GM23338 (cell line): ENCODE measurements at regions not wholly inside any gene's neighbourhood (a gene's known extent, or its start where the extent isn't known, plus 50 kb on each side); places are given as distances from the start of the nearest gene placed in this dataset.

Source experiments
- ATAC-seq: fragments of 200-7000 bp; cut with Tn5 transposase; 3 replicates; pipeline ENCODE4 v1.9.1; 2020
- DNase-seq: peaks from one replicate; pipeline ENCODE4 v3.0.0-alpha.2; 2015; ENCODE audit warnings: low spot score
- H2AFZ ChIP-seq: fragments of 200-600 bp; sonication (generic); 2 replicates; pipeline ENCODE4 v1.8.0; 2016; ENCODE audit warnings: antibody characterized with exemption, mild to moderate bottlenecking, moderate library complexity
- H3F3A ChIP-seq: fragments of 200-600 bp; sonication (generic); replicated peaks from 2 replicates; pipeline ENCODE4 v1.8.0; 2017; ENCODE audit warnings: antibody characterized with exemption, mixed run types, low read depth
- H3K27ac ChIP-seq: fragments of 200-600 bp; sonication (generic); 2 replicates; pipeline ENCODE4 v1.6.1; 2016; ENCODE audit warnings: low read depth
- H3K27me3 ChIP-seq: fragments of 200-600 bp; sonication (generic); 2 replicates; pipeline ENCODE4 v1.8.0; 2016; ENCODE audit warnings: mild to moderate bottlenecking, mixed run types, moderate library complexity; ENCODE audit not compliant: insufficient read depth
- H3K36me3 ChIP-seq: fragments of 200-600 bp; sonication (generic); 2 replicates; pipeline ENCODE4 v1.8.0; 2016; ENCODE audit warnings: mild to moderate bottlenecking; ENCODE audit not compliant: insufficient read depth
- H3K4me1 ChIP-seq: fragments of 200-600 bp; sonication (generic); 2 replicates; pipeline ENCODE4 v1.8.0; 2016; ENCODE audit warnings: mild to moderate bottlenecking, moderate library complexity; ENCODE audit not compliant: insufficient read depth
- H3K4me2 ChIP-seq: fragments of 200-600 bp; sonication (generic); 2 replicates; pipeline ENCODE4 v1.7.1; 2017; ENCODE audit warnings: mixed run types
- H3K4me3 ChIP-seq: fragments of 200-600 bp; sonication (generic); 2 replicates; pipeline ENCODE4 v1.6.1; 2016; ENCODE audit warnings: mixed run types
- H3K79me2 ChIP-seq: fragments of 200-600 bp; sonication (generic); replicated peaks from 2 replicates; pipeline ENCODE4 v1.8.0; 2017; ENCODE audit warnings: mild to moderate bottlenecking; ENCODE audit not compliant: insufficient read depth
- H3K9me2 ChIP-seq: fragments of 200-600 bp; sonication (generic); 2 replicates; pipeline ENCODE4 v1.8.0; 2017; ENCODE audit not compliant: insufficient read depth
- H4K20me1 ChIP-seq: fragments of 200-600 bp; sonication (generic); replicated peaks from 2 replicates; pipeline ENCODE4 v1.8.0; 2017; ENCODE audit warnings: mild to moderate bottlenecking; ENCODE audit not compliant: insufficient read depth
- H3K27ac Mint-ChIP-seq: 2 replicates; pipeline ENCODE4 v1.8.0; 2020; ENCODE audit warnings: inconsistent platforms, mild to moderate bottlenecking, moderate library complexity, mixed read lengths
- H3K27me3 Mint-ChIP-seq: 3 replicates; pipeline ENCODE4 v1.8.0; 2022; ENCODE audit warnings: low read depth, mild to moderate bottlenecking, moderate library complexity, mixed read lengths, inconsistent platforms; ENCODE audit not compliant: insufficient read depth, poor library complexity
- H3K36me3 Mint-ChIP-seq: 3 replicates; pipeline ENCODE4 v1.8.0; 2021; ENCODE audit warnings: low read depth, mild to moderate bottlenecking, inconsistent platforms, moderate library complexity, mixed read lengths
- H3K4me1 Mint-ChIP-seq: 3 replicates; pipeline ENCODE4 v1.8.0; 2020; ENCODE audit warnings: mild to moderate bottlenecking, inconsistent platforms, mixed read lengths
- H3K4me3 Mint-ChIP-seq: 3 replicates; pipeline ENCODE4 v1.8.0; 2021; ENCODE audit warnings: moderate library complexity, mild to moderate bottlenecking, inconsistent platforms, mixed read lengths
- H3K9me3 Mint-ChIP-seq: 3 replicates; pipeline ENCODE4 v1.8.0; 2020; ENCODE audit warnings: moderate library complexity, mild to moderate bottlenecking, inconsistent platforms, mixed read lengths
- CREB1 ChIP-seq: fragments of 250-450 bp; sonication (Bioruptor Pico); IDR thresholded peaks from 2 replicates; pipeline ENCODE4 v1.5.0; 2020; ENCODE audit warnings: low read depth, mild to moderate bottlenecking, moderate library complexity
- EZH2 ChIP-seq: fragments of 200-600 bp; sonication (generic); IDR thresholded peaks from one replicate; pipeline ENCODE4 v1.8.0; 2017; ENCODE audit warnings: antibody characterized with exemption, mild to moderate bottlenecking, low read depth; ENCODE audit not compliant: unreplicated experiment
- EZH2phosphoT487 ChIP-seq: fragments of 200-600 bp; sonication (generic); IDR thresholded peaks from one replicate; pipeline ENCODE4 v1.8.1; 2018; ENCODE audit warnings: antibody characterized with exemption; ENCODE audit not compliant: unreplicated experiment
- JUNB ChIP-seq: IDR thresholded peaks from one replicate; pipeline ENCODE4 v1.6.1; 2016; ENCODE audit warnings: antibody characterized with exemption; ENCODE audit not compliant: unreplicated experiment
- NANOG ChIP-seq: IDR thresholded peaks from 2 replicates; pipeline ENCODE4 v1.6.1; 2016; ENCODE audit warnings: antibody characterized with exemption, borderline replicate concordance
- POLR2AphosphoS5 ChIP-seq: IDR thresholded peaks from 2 replicates; pipeline ENCODE4 v1.6.1; 2016; ENCODE audit warnings: antibody characterized with exemption, low read depth
- STAT1 ChIP-seq: IDR thresholded peaks from one replicate; pipeline ENCODE4 v1.6.1; 2016; ENCODE audit warnings: antibody characterized with exemption; ENCODE audit not compliant: unreplicated experiment
- ZNF114 ChIP-seq: fragments of 250-450 bp; sonication (Bioruptor Pico); IDR thresholded peaks from 2 replicates; pipeline ENCODE4 v1.5.0; 2020; ENCODE audit warnings: mild to moderate bottlenecking, moderate library complexity
- ZNF331 ChIP-seq: fragments of 250-450 bp; sonication (Bioruptor Pico); IDR thresholded peaks from 2 replicates; pipeline ENCODE4 v1.5.0; 2020; ENCODE audit warnings: low read depth, mild to moderate bottlenecking, moderate library complexity
- TF ChIP-seq, protein P1 (sequence below): IDR thresholded peaks from 2 replicates; pipeline ENCODE4 v1.6.1; 2016; ENCODE audit warnings: antibody characterized with exemption
- TF ChIP-seq, protein P2 (sequence below), 2 experiments: fragments of 200-600 bp in 1 of 2; sonication (generic) in 1 of 2; conservative IDR thresholded peaks; 2 replicates each; pipeline versions ENCODE4 v1.5.1 to v1.6.1; 2016 to 2017; ENCODE audit warnings: antibody characterized with exemption in 2 of 2, low read depth in 2 of 2, mild to moderate bottlenecking in 2 of 2, moderate library complexity in 1 of 2
- TF ChIP-seq, protein P3 (sequence below): IDR thresholded peaks from one replicate; pipeline ENCODE4 v1.6.1; 2018; ENCODE audit warnings: antibody characterized with exemption; ENCODE audit not compliant: unreplicated experiment
- TF ChIP-seq, protein P4 (sequence below): fragments of 250-450 bp; sonication (Bioruptor Pico); IDR thresholded peaks from 2 replicates; pipeline ENCODE4 v1.5.0; 2020; ENCODE audit warnings: mild to moderate bottlenecking, moderate library complexity

DNA sequence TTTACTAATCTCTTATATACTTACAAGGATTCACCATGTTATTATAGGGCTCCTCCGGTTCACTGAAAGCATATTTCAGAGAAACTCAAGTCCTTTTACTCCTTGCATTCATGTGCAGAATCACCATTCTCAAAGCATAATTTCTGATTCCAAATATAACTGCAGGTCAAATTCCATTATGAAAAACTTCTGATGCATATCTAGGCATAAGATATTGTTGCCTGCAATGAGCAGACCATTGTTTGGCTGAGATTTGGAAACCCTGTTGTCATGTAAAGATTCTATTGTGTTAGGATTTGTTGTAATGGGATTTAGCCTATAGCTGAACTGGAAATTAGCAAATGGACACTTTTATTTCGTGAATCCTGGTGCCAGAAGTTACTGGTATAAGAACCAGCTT is 69.5 kb upstream of the PRICKLE2 start:
- H2AFZ ChIP-seq = no peak overlapping the region

More for the DNA sequence above, 69.5 kb upstream of the PRICKLE2 start:
- 0 out of 2 replicates have a peak, but pooled peaks cover 3% of the 10 kb centered on the region for H3K36me3 ChIP-seq
- H3K9me2 ChIP-seq = no peaks in the 10 kb centered on the region
- Mint-ChIP-seq H3K36me3 (peaks cover 12% of the 10 kb centered on the region; the same call in 2 of the 3 replicates), H3K4me3 (no peak overlapping the region), H3K4me1 (no peaks in the 10 kb centered on the region), H3K9me3 (peaks cover 17% of the 10 kb centered on the region), H3K27ac (no peak overlapping the region), H3K27me3 (no peaks in the 10 kb centered on the region)
- no peaks in the 10 kb centered on the region for H3K27me3 ChIP-seq
- no peaks in the 10 kb centered on the region for H4K20me1 ChIP-seq
- no peak overlapping the region for H3K27ac ChIP-seq
- TF ChIP-seq, protein P1, sequence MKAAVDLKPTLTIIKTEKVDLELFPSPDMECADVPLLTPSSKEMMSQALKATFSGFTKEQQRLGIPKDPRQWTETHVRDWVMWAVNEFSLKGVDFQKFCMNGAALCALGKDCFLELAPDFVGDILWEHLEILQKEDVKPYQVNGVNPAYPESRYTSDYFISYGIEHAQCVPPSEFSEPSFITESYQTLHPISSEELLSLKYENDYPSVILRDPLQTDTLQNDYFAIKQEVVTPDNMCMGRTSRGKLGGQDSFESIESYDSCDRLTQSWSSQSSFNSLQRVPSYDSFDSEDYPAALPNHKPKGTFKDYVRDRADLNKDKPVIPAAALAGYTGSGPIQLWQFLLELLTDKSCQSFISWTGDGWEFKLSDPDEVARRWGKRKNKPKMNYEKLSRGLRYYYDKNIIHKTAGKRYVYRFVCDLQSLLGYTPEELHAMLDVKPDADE = no peak
- TF ChIP-seq STAT1 = no peak
- TF ChIP-seq NANOG = no peak
- no peak for TF ChIP-seq CREB1 (CRISPR knock-in tag)
- TF ChIP-seq, protein P2, sequence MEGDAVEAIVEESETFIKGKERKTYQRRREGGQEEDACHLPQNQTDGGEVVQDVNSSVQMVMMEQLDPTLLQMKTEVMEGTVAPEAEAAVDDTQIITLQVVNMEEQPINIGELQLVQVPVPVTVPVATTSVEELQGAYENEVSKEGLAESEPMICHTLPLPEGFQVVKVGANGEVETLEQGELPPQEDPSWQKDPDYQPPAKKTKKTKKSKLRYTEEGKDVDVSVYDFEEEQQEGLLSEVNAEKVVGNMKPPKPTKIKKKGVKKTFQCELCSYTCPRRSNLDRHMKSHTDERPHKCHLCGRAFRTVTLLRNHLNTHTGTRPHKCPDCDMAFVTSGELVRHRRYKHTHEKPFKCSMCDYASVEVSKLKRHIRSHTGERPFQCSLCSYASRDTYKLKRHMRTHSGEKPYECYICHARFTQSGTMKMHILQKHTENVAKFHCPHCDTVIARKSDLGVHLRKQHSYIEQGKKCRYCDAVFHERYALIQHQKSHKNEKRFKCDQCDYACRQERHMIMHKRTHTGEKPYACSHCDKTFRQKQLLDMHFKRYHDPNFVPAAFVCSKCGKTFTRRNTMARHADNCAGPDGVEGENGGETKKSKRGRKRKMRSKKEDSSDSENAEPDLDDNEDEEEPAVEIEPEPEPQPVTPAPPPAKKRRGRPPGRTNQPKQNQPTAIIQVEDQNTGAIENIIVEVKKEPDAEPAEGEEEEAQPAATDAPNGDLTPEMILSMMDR (conservative IDR thresholded peaks at IDR 0.05; ENCODE audit: low read depth in 2 of 2) = no peak
- no peak for TF ChIP-seq EZH2phosphoT487
- no peak for TF ChIP-seq POLR2AphosphoS5
- TF ChIP-seq JUNB = no peak
- no peak for TF ChIP-seq ZNF331
- TF ChIP-seq ZNF114 (CRISPR knock-in tag) = no peak
- TF ChIP-seq, protein P3, sequence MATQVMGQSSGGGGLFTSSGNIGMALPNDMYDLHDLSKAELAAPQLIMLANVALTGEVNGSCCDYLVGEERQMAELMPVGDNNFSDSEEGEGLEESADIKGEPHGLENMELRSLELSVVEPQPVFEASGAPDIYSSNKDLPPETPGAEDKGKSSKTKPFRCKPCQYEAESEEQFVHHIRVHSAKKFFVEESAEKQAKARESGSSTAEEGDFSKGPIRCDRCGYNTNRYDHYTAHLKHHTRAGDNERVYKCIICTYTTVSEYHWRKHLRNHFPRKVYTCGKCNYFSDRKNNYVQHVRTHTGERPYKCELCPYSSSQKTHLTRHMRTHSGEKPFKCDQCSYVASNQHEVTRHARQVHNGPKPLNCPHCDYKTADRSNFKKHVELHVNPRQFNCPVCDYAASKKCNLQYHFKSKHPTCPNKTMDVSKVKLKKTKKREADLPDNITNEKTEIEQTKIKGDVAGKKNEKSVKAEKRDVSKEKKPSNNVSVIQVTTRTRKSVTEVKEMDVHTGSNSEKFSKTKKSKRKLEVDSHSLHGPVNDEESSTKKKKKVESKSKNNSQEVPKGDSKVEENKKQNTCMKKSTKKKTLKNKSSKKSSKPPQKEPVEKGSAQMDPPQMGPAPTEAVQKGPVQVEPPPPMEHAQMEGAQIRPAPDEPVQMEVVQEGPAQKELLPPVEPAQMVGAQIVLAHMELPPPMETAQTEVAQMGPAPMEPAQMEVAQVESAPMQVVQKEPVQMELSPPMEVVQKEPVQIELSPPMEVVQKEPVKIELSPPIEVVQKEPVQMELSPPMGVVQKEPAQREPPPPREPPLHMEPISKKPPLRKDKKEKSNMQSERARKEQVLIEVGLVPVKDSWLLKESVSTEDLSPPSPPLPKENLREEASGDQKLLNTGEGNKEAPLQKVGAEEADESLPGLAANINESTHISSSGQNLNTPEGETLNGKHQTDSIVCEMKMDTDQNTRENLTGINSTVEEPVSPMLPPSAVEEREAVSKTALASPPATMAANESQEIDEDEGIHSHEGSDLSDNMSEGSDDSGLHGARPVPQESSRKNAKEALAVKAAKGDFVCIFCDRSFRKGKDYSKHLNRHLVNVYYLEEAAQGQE = no peak
- TF ChIP-seq, protein P4, sequence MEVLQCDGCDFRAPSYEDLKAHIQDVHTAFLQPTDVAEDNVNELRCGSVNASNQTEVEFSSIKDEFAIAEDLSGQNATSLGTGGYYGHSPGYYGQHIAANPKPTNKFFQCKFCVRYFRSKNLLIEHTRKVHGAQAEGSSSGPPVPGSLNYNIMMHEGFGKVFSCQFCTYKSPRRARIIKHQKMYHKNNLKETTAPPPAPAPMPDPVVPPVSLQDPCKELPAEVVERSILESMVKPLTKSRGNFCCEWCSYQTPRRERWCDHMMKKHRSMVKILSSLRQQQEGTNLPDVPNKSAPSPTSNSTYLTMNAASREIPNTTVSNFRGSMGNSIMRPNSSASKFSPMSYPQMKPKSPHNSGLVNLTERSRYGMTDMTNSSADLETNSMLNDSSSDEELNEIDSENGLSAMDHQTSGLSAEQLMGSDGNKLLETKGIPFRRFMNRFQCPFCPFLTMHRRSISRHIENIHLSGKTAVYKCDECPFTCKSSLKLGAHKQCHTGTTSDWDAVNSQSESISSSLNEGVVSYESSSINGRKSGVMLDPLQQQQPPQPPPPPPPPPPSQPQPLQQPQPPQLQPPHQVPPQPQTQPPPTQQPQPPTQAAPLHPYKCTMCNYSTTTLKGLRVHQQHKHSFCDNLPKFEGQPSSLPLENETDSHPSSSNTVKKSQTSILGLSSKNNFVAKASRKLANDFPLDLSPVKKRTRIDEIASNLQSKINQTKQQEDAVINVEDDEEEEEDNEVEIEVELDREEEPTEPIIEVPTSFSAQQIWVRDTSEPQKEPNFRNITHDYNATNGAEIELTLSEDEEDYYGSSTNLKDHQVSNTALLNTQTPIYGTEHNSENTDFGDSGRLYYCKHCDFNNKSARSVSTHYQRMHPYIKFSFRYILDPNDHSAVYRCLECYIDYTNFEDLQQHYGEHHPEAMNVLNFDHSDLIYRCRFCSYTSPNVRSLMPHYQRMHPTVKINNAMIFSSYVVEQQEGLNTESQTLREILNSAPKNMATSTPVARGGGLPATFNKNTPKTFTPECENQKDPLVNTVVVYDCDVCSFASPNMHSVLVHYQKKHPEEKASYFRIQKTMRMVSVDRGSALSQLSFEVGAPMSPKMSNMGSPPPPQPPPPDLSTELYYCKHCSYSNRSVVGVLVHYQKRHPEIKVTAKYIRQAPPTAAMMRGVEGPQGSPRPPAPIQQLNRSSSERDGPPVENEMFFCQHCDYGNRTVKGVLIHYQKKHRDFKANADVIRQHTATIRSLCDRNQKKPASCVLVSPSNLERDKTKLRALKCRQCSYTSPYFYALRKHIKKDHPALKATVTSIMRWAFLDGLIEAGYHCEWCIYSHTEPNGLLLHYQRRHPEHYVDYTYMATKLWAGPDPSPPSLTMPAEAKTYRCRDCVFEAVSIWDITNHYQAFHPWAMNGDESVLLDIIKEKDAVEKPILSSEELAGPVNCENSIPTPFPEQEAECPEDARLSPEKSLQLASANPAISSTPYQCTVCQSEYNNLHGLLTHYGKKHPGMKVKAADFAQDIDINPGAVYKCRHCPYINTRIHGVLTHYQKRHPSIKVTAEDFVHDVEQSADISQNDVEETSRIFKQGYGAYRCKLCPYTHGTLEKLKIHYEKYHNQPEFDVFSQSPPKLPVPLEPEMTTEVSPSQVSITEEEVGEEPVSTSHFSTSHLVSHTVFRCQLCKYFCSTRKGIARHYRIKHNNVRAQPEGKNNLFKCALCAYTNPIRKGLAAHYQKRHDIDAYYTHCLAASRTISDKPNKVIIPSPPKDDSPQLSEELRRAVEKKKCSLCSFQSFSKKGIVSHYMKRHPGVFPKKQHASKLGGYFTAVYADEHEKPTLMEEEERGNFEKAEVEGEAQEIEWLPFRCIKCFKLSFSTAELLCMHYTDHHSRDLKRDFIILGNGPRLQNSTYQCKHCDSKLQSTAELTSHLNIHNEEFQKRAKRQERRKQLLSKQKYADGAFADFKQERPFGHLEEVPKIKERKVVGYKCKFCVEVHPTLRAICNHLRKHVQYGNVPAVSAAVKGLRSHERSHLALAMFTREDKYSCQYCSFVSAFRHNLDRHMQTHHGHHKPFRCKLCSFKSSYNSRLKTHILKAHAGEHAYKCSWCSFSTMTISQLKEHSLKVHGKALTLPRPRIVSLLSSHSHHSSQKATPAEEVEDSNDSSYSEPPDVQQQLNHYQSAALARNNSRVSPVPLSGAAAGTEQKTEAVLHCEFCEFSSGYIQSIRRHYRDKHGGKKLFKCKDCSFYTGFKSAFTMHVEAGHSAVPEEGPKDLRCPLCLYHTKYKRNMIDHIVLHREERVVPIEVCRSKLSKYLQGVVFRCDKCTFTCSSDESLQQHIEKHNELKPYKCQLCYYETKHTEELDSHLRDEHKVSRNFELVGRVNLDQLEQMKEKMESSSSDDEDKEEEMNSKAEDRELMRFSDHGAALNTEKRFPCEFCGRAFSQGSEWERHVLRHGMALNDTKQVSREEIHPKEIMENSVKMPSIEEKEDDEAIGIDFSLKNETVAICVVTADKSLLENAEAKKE (CRISPR knock-in tag) = no peak
- no peak for TF ChIP-seq EZH2
- H3K79me2 ChIP-seq = no peaks in the 10 kb centered on the region
- no peak overlapping the region for H3K4me3 ChIP-seq
- H3K4me2 ChIP-seq = no peak overlapping the region
- no peak for ATAC-seq
- DNase-seq = no peak
- no peaks in the 10 kb centered on the region for H3F3A ChIP-seq
- H3K4me1 ChIP-seq = no peaks in the 10 kb centered on the region
